ENCODE measurements at regions not wholly inside any gene's neighbourhood (a gene's known extent, or its start where the extent isn't known, plus 50 kb on each side); places are given as distances from the start of the nearest gene placed in this dataset.

DNA sequence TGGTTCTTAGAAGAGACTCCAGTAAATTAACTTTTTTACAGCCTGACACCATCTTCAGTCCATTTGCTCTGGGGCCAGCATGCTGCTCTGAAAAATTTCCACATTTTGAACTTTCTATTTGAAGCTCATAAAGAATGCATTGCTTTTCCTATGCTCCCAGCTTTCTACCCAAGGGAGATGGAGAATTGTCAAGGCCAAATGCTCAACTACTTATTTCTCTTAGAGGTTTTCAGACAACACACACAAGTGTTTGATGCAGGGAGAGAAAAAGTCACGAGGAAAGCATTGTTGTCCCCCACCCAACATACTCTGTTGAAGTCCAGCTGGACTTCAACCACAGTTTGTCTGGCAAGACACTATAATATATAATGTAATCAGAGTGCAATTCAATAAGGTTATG lies 100.3 kb upstream of the CADPS start:
- H3K4me2 ChIP-seq (ENCODE audit: low read depth, low read length): no peak overlapping the region
- DNase-seq (ENCODE audit: low spot score) (no peak), FAIRE-seq (no peak), ATAC-seq (no peak)
- H3K9ac ChIP-seq (ENCODE audit: insufficient read depth, low read depth, low read length): no peak overlapping the region
- H3K4me1 ChIP-seq (ENCODE audit: insufficient read depth, low read length): no peaks in the 10 kb centered on the region
- H3K27me3 ChIP-seq (ENCODE audit: control insufficient read depth in 1 of 2, insufficient read depth in 2 of 2, low read length in 2 of 2): no peaks in the 10 kb centered on the region
- TF ChIP-seq ZNF205 (CRISPR knock-in tag; IDR thresholded peaks at IDR 0.05) (no peak), SMAD3 (CRISPR knock-in tag; IDR thresholded peaks at IDR 0.05) (no peak), ZNF883 (CRISPR knock-in tag; IDR thresholded peaks at IDR 0.05; ENCODE audit: not compliant biosample characterization) (no peak), HNRNPUL1 (IDR thresholded peaks at IDR 0.05; ENCODE audit: low read depth, low read length) (no peak), ZMYM2 (CRISPR knock-in tag; IDR thresholded peaks at IDR 0.05) (no peak), ZNF225 (CRISPR knock-in tag; IDR thresholded peaks at IDR 0.05) (no peak), SP2 (CRISPR knock-in tag; IDR thresholded peaks at IDR 0.05) (no peak)
- TF ChIP-seq, protein P1, sequence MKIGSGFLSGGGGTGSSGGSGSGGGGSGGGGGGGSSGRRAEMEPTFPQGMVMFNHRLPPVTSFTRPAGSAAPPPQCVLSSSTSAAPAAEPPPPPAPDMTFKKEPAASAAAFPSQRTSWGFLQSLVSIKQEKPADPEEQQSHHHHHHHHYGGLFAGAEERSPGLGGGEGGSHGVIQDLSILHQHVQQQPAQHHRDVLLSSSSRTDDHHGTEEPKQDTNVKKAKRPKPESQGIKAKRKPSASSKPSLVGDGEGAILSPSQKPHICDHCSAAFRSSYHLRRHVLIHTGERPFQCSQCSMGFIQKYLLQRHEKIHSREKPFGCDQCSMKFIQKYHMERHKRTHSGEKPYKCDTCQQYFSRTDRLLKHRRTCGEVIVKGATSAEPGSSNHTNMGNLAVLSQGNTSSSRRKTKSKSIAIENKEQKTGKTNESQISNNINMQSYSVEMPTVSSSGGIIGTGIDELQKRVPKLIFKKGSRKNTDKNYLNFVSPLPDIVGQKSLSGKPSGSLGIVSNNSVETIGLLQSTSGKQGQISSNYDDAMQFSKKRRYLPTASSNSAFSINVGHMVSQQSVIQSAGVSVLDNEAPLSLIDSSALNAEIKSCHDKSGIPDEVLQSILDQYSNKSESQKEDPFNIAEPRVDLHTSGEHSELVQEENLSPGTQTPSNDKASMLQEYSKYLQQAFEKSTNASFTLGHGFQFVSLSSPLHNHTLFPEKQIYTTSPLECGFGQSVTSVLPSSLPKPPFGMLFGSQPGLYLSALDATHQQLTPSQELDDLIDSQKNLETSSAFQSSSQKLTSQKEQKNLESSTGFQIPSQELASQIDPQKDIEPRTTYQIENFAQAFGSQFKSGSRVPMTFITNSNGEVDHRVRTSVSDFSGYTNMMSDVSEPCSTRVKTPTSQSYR (CRISPR knock-in tag; IDR thresholded peaks at IDR 0.05; ENCODE audit: borderline replicate concordance): no peak
- TF ChIP-seq, protein P2, sequence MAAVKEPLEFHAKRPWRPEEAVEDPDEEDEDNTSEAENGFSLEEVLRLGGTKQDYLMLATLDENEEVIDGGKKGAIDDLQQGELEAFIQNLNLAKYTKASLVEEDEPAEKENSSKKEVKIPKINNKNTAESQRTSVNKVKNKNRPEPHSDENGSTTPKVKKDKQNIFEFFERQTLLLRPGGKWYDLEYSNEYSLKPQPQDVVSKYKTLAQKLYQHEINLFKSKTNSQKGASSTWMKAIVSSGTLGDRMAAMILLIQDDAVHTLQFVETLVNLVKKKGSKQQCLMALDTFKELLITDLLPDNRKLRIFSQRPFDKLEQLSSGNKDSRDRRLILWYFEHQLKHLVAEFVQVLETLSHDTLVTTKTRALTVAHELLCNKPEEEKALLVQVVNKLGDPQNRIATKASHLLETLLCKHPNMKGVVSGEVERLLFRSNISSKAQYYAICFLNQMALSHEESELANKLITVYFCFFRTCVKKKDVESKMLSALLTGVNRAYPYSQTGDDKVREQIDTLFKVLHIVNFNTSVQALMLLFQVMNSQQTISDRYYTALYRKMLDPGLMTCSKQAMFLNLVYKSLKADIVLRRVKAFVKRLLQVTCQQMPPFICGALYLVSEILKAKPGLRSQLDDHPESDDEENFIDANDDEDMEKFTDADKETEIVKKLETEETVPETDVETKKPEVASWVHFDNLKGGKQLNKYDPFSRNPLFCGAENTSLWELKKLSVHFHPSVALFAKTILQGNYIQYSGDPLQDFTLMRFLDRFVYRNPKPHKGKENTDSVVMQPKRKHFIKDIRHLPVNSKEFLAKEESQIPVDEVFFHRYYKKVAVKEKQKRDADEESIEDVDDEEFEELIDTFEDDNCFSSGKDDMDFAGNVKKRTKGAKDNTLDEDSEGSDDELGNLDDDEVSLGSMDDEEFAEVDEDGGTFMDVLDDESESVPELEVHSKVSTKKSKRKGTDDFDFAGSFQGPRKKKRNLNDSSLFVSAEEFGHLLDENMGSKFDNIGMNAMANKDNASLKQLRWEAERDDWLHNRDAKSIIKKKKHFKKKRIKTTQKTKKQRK (IDR thresholded peaks at IDR 0.05; ENCODE audit: low read length): no peak
- TF ChIP-seq, protein P3, sequence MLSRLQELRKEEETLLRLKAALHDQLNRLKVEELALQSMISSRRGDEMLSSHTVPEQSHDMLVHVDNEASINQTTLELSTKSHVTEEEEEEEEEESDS (CRISPR knock-in tag; IDR thresholded peaks at IDR 0.05; ENCODE audit: borderline replicate concordance): no peak
- no peaks in the 10 kb centered on the region for H4K20me1 ChIP-seq (ENCODE audit: insufficient read depth, low read length)
- in situ Hi-C loops (cut with HindIII; ENCODE audit: extremely low pct_ligation_motif_present, low pct_unique_long_range_greater_than_20kb): no loop called here
- 0% methylated on average over 1 of the region's 1 CpG for WGBS (ENCODE audit: low lambda C conversion rate)
- no peak overlapping the region for H3K27ac ChIP-seq (ENCODE audit: extremely low read length, insufficient read depth, low read length)
- ChIA-PET CTCF (ENCODE audit: low intra/inter-chr PET ratio, low total read pairs) (no interaction called here), POLR2A (no interaction called here)
- H2AFZ ChIP-seq (ENCODE audit: low read length): no peak overlapping the region
- H3K79me2 ChIP-seq (ENCODE audit: insufficient read depth, low read length): no peaks in the 10 kb centered on the region
- H3K36me3 ChIP-seq (replicated peaks in 1 of 2; ENCODE audit: control insufficient read depth in 1 of 2, insufficient read depth in 2 of 2, low read length in 2 of 2): no peaks in the 10 kb centered on the region
- intact Hi-C loops (cut with micrococcal nuclease; ENCODE audit: unreplicated experiment): no loop called here
- BruUV-seq (replicated peaks): no TSS peak
- no peak overlapping the region for H3K4me3 ChIP-seq (replicated peaks in 1 of 3; ENCODE audit: insufficient read depth in 1 of 3, low read depth in 2 of 3, low read length in 3 of 3)
- no peaks in the 10 kb centered on the region for H3K9me3 ChIP-seq (ENCODE audit: low read length)
